Upper lobe of left lung (tissue), 6 donors: ENCODE measurements at regions not wholly inside any gene's neighbourhood (a gene's known extent, or its start where the extent isn't known, plus 50 kb on each side); places are given as distances from the start of the nearest gene placed in this dataset.
A peak's percentile ranks its signal among the peaks of the same experiment; 100 is the strongest.

ENCODE experiments used
- ATAC-seq, 2 donors: fragments of 200-7000 bp; cut with Tn5 transposase; one replicate each; pipeline ENCODE4 v1.9.1; 2022; ENCODE audit warnings: mild to moderate bottlenecking in 2 of 2, moderate library complexity in 2 of 2; ENCODE audit not compliant: low FRiP score in 2 of 2
- DNase-seq, 2 donors: peaks; one replicate each; pipeline ENCODE4 v3.0.0-alpha.2; 2019 to 2020
- H3K27ac ChIP-seq, 4 donors: fragments of 200-600 bp; sonication (generic); one replicate each; pipeline ENCODE4 v1.5.1; 2016 to 2019
- H3K27me3 ChIP-seq, 4 donors: fragments of 200-600 bp; sonication (generic); one replicate each; pipeline ENCODE4 v1.5.1; 2017 to 2019
- H3K36me3 ChIP-seq, 4 donors: fragments of 200-600 bp; sonication (generic); one replicate each; pipeline ENCODE4 v1.5.1; 2016 to 2019
- H3K4me1 ChIP-seq, 4 donors: fragments of 200-600 bp; sonication (generic); one replicate each; pipeline ENCODE4 v1.5.1; 2018 to 2019
- H3K4me3 ChIP-seq, 4 donors: fragments of 200-600 bp; sonication (generic); one replicate each; pipeline ENCODE4 v1.5.1; 2017 to 2019; ENCODE audit warnings: mild to moderate bottlenecking in 2 of 4, moderate library complexity in 1 of 4
- H3K9me3 ChIP-seq, 4 donors: fragments of 200-600 bp; sonication (generic); one replicate each; pipeline ENCODE4 v1.5.1; 2018 to 2019
- EP300 ChIP-seq, 4 donors: sonication (generic); formaldehyde crosslinking; IDR thresholded peaks; one replicate each; pipeline ENCODE4 v1.5.1; 2017; ENCODE audit warnings: antibody characterized with exemption in 4 of 4, control low read depth in 2 of 4
- POLR2A ChIP-seq, 4 donors: fragments of 450-650 bp; IDR thresholded peaks; one replicate each; pipeline ENCODE4 v1.5.1; 2016 to 2017; ENCODE audit warnings: antibody characterized with exemption in 4 of 4, mild to moderate bottlenecking in 2 of 4
- POLR2AphosphoS5 ChIP-seq, 2 donors: sonication (generic); formaldehyde crosslinking; IDR thresholded peaks; one replicate each; pipeline ENCODE4 v1.5.1; 2017; ENCODE audit warnings: antibody characterized with exemption in 2 of 2
- WGBS, 2 donors: methylation state at CpG; one replicate each; pipeline ENCODE4 v1.1.5; 2017 to 2018; 5-methylcytosine and 5-hydroxymethylcytosine counted together
- TF ChIP-seq, protein P1 (sequence below), 6 experiments: fragments of 450-650 bp in 4 of 6; fragments of 200-600 bp in 2 of 6; sonication (generic) in 2 of 6; IDR thresholded peaks; one replicate each; pipeline ENCODE4 v1.5.1; 2016 to 2019; ENCODE audit warnings: antibody characterized with exemption in 6 of 6
- donor health status: DM: no; HTN: no; CAD: no; lungs with moderate emphysema.
- donor health status: DM: no; HTN: yes; CAD: no; lungs with severe emphysema.

DNA sequence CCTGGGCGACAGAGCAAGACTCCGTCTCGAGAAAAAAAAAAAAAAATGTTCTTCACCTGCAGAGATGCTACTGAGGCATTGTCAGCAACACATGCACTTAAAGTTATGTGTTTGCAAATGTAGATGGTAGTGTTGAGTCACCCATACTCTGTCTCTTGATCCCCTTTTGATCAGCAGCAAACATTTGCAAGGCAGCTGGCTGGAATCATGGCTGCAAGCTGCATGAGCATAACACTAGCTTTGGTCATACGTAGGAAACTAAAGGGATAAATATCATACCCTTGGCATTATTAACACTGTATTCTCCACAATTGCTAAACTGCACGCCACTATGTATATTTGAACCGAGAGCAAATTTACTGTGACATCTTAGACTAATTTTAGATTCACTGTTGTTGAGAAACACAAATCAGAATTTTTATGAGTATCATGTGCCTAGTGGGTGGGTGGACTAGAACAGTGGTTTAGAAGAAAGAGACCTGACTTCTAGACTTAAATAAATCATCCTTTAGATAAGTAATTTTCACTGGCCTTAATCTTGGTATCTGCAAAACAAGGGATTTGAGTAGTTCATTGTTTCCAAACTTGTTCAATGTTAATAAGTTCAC, 229.3 kb upstream of the MEOX2 start:
- Histone ChIP-seq H3K4me1 (no peaks in the 10 kb centered on the region), H3K27me3 (no peaks in the 10 kb centered on the region), H3K9me3 (no peaks in the 10 kb centered on the region), H3K36me3 (no peaks in the 10 kb centered on the region), H3K4me3 (no peak overlapping the region), H3K27ac (no peak overlapping the region)
- ATAC-seq: no peak
- 91 to 92% methylated on average over 6 of the region's 6 CpGs for WGBS, 2 donors
- no peak for DNase-seq
- TF ChIP-seq, protein P1, sequence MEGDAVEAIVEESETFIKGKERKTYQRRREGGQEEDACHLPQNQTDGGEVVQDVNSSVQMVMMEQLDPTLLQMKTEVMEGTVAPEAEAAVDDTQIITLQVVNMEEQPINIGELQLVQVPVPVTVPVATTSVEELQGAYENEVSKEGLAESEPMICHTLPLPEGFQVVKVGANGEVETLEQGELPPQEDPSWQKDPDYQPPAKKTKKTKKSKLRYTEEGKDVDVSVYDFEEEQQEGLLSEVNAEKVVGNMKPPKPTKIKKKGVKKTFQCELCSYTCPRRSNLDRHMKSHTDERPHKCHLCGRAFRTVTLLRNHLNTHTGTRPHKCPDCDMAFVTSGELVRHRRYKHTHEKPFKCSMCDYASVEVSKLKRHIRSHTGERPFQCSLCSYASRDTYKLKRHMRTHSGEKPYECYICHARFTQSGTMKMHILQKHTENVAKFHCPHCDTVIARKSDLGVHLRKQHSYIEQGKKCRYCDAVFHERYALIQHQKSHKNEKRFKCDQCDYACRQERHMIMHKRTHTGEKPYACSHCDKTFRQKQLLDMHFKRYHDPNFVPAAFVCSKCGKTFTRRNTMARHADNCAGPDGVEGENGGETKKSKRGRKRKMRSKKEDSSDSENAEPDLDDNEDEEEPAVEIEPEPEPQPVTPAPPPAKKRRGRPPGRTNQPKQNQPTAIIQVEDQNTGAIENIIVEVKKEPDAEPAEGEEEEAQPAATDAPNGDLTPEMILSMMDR (IDR thresholded peaks at IDR 0.05): no peak
- no peak for TF ChIP-seq EP300 (IDR thresholded peaks at IDR 0.05)
- no peak for TF ChIP-seq POLR2A (IDR thresholded peaks at IDR 0.05)
- TF ChIP-seq POLR2AphosphoS5 (IDR thresholded peaks at IDR 0.05): no peak

DNA sequence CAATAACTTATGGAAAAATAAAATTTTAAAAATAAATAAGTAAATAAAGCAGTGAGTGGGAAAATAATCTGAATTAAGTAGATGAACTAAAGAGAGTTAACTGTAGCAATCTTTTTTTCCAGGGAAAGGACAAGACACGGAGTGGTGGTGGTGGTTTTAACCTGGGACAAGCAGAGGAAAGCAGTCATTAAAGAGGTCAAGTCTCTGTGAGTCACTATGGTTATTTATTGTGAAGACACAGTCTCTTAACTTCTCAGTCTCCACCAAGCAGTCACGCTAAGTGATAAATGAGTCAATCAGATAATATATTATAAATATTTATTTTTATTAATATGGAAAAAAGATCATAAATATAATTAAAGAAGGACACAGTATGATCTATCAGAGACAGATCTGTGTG, 228.1 kb upstream of the MEOX2 start:
- Histone ChIP-seq H3K4me3 (no peak overlapping the region), H3K4me1 (no peaks in the 10 kb centered on the region), H3K27ac (no peak overlapping the region), H3K9me3 (no peaks in the 10 kb centered on the region), H3K36me3 (no peaks in the 10 kb centered on the region), H3K27me3 (no peaks in the 10 kb centered on the region)
- TF ChIP-seq, protein P1 (IDR thresholded peaks at IDR 0.05): no peak
- TF ChIP-seq POLR2AphosphoS5 (IDR thresholded peaks at IDR 0.05): no peak
- no peak for TF ChIP-seq EP300 (IDR thresholded peaks at IDR 0.05)
- no peak for TF ChIP-seq POLR2A (IDR thresholded peaks at IDR 0.05)
- no peak for DNase-seq
- 85 to 95% methylated on average over 2 of the region's 2 CpGs for WGBS, 2 donors
- ATAC-seq: no peak

DNA sequence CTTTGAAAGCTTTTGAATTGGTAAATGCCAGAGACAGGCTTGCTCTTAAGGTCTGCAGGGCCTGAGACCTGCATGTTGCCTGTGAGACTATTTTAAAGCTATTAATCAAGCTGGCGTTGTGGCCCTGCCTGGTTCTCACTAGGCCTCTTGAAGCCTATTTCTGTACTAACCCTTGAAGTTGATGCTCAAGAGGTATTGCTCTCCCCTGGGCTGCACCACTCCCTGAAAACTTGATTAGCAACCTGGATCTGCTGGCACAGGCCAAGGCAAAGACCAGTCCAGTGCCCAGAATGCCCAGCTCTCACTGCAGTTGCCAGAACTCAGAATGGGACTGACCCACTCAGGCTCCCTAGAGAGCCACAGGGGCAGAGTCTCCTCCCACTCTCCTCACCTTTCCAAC, 220.0 kb upstream of the MEOX2 start:
- ATAC-seq: peak; percentile 16 to 77
- TF ChIP-seq POLR2A (IDR thresholded peaks at IDR 0.05): no peak
- no peak for TF ChIP-seq POLR2AphosphoS5 (IDR thresholded peaks at IDR 0.05)
- TF ChIP-seq EP300 (IDR thresholded peaks at IDR 0.05): no peak
- TF ChIP-seq, protein P1 (IDR thresholded peaks at IDR 0.05): no peak
- Histone ChIP-seq H3K27ac (no peak overlapping the region), H3K4me3 (no peak overlapping the region), H3K4me1 (no peaks in the 10 kb centered on the region), H3K27me3 (no peaks in the 10 kb centered on the region), H3K9me3 (no peaks in the 10 kb centered on the region), H3K36me3 (no peaks in the 10 kb centered on the region)
- DNase-seq: peak in 1 of 2 donors; percentile 54
- WGBS, 2 donors: 75 to 80% methylated on average over 1 of the region's 1 CpG

DNA sequence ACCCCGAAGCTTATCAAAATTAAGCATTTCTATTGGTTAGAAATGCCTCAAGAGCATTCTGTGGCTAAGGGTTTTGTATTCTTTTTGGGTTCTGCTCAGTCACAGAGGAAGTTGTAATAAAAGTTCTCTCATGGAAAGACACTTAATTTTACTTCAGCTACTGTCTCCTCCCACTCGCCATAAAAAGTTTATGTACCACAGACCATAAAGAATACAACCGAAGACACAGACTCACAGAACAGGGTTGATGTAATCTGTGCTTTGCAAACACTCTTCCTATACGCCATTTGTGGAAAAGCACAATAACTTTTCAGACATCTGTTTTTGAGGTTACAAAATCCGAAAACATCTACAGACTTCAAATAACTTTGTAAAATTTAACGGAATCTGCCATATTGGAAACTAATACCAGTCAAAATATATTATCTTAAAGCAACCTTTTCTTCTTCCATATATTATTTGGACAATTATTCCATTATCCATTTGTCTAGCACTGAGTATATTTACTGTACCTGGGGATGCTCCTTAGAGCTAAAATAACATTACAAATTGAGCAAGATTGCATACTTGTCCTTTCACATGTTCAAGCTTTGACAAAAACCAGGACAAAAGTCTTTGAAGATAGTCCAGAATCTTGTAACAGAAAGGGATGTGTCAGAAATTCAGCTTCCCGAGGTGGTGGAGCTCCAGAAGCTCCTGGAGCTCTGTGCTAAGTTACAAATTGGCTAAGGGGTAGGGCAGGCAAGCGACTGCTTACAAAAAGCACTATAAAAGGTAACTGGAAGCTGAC, 219.0 kb upstream of the MEOX2 start:
- 87 to 89% methylated on average over 8 of the region's 8 CpGs for WGBS, 2 donors
- no peaks in the 10 kb centered on the region for H3K9me3 ChIP-seq
- H3K4me3 ChIP-seq: no peak overlapping the region
- H3K36me3 ChIP-seq: no peaks in the 10 kb centered on the region
- DNase-seq: no peak
- no peaks in the 10 kb centered on the region for H3K4me1 ChIP-seq
- no peak overlapping the region for H3K27ac ChIP-seq
- no peak for ATAC-seq
- TF ChIP-seq, protein P1 (IDR thresholded peaks at IDR 0.05): no peak
- no peaks in the 10 kb centered on the region for H3K27me3 ChIP-seq
